Endothelial cell of umbilical vein (primary cell): ENCODE measurements at regions not wholly inside any gene's neighbourhood (a gene's known extent, or its start where the extent isn't known, plus 50 kb on each side); places are given as distances from the start of the nearest gene placed in this dataset.

ENCODE experiments used
- BruUV-seq: library from RNA; stranded (reverse); fragments of 400-500 nt; replicated peaks from 2 replicates; lab custom pipeline; 2021; lab: Mats Ljungman, UMichigan
- CTCF ChIA-PET: fragments of 300-600, 350-600 bp; sonication (Branson Sonifier 250); formaldehyde crosslinking; loops from one replicate; lab custom pipeline; 2021; ENCODE audit warnings: antibody characterized with exemption, inconsistent platforms; lab: Charles Lee
- POLR2A ChIA-PET: fragments of 300-600, 350-600 bp; sonication (Branson Sonifier 250); formaldehyde crosslinking; loops from one replicate; lab custom pipeline; 2021; ENCODE audit warnings: antibody characterized with exemption, inconsistent platforms; lab: Charles Lee
- DNase-seq: peaks from one replicate; pipeline ENCODE4 v3.0.0-alpha.2; 2011; ENCODE audit warnings: low read depth, low spot score
- FAIRE-seq: peaks from 2 replicates; lab custom pipeline; 2011; peaks lifted over from hg19 to GRCh38; lab: Jason Lieb, UNC
- H2AFZ ChIP-seq: 2 replicates; pipeline ENCODE4 v1.6.0; 2012; ENCODE audit warnings: low read depth, low read length, control low read depth, inconsistent platforms
- H3K27ac ChIP-seq: 2 replicates; pipeline ENCODE4 v1.5.1; 2011; ENCODE audit warnings: low read depth, mild to moderate bottlenecking, control low read depth, low read length, moderate library complexity; ENCODE audit not compliant: insufficient read depth
- H3K27me3 ChIP-seq, 2 experiments: 2 replicates each; pipeline versions ENCODE4 v1.6.0 to v1.6.1; 2011; ENCODE audit warnings: low read length in 2 of 2, mixed read lengths in 1 of 2; ENCODE audit not compliant: control insufficient read depth in 2 of 2, insufficient read depth in 2 of 2
- H3K36me3 ChIP-seq, 2 experiments: 2 replicates in 1 of 2; 3 replicates in 1 of 2; pipeline ENCODE4 v1.5.1; 2011; ENCODE audit warnings: low read length in 2 of 2, mild to moderate bottlenecking in 1 of 2, moderate library complexity in 1 of 2; ENCODE audit not compliant: control insufficient read depth in 2 of 2, insufficient read depth in 2 of 2; ENCODE audit errors: extremely low read depth in 1 of 2
- H3K4me1 ChIP-seq: 3 replicates; pipeline ENCODE4 v1.5.1; 2011; ENCODE audit warnings: mild to moderate bottlenecking, low read length; ENCODE audit not compliant: control insufficient read depth, insufficient read depth; ENCODE audit errors: extremely low read depth
- H3K4me2 ChIP-seq: 2 replicates; pipeline ENCODE4 v1.6.1; 2011; ENCODE audit warnings: low read length, control low read depth, mixed read lengths; ENCODE audit not compliant: insufficient read depth
- H3K4me3 ChIP-seq, 3 experiments: fragments of 200-600 bp in 1 of 3; sonication (generic), shearing (Covaris generic) in 1 of 3; replicated peaks in 1 of 3; 2 replicates each; pipeline ENCODE4 v1.5.1; 2011 to 2016; ENCODE audit warnings: control low read depth in 3 of 3, low read length in 3 of 3, mild to moderate bottlenecking in 2 of 3, inconsistent platforms in 1 of 3, low read depth in 1 of 3, moderate library complexity in 1 of 3; ENCODE audit not compliant: insufficient read depth in 1 of 3
- H3K79me2 ChIP-seq: 2 replicates; pipeline ENCODE4 v1.6.0; 2012; ENCODE audit warnings: low read length, inconsistent platforms; ENCODE audit not compliant: control insufficient read depth, insufficient read depth
- H3K9ac ChIP-seq: replicated peaks from 2 replicates; pipeline ENCODE3; 2011; ENCODE audit warnings: low read length, control low read depth; ENCODE audit not compliant: insufficient read depth; ENCODE audit errors: extremely low read depth
- H3K9me1 ChIP-seq: replicated peaks from 3 replicates; pipeline ENCODE4 v1.6.0; 2011; ENCODE audit warnings: mild to moderate bottlenecking, low read length; ENCODE audit not compliant: control insufficient read depth, insufficient read depth; ENCODE audit errors: extremely low read depth
- H3K9me3 ChIP-seq: replicated peaks from 2 replicates; pipeline ENCODE4 v1.5.1; 2012; ENCODE audit warnings: low read length, inconsistent platforms; ENCODE audit not compliant: control insufficient read depth, insufficient read depth
- H4K20me1 ChIP-seq: replicated peaks from 2 replicates; pipeline ENCODE3; 2011; ENCODE audit warnings: mild to moderate bottlenecking, low read length; ENCODE audit not compliant: control insufficient read depth, insufficient read depth; ENCODE audit errors: extremely low read depth
- FOS ChIP-seq: IDR thresholded peaks from 2 replicates; pipeline ENCODE4 v1.6.1; 2011; ENCODE audit warnings: mild to moderate bottlenecking, low read length, moderate library complexity, borderline replicate concordance; ENCODE audit not compliant: insufficient read depth
- JUN ChIP-seq: IDR thresholded peaks from 2 replicates; pipeline ENCODE4 v1.6.1; 2011; ENCODE audit warnings: borderline replicate concordance, low read depth; ENCODE audit not compliant: insufficient read length, insufficient read depth
- POLR2A ChIP-seq: IDR thresholded peaks from 2 replicates; pipeline ENCODE4 v1.6.1; 2012; ENCODE audit warnings: low read depth, mild to moderate bottlenecking, control low read depth, low read length
- dilution Hi-C: fragments of 300-500 bp; cut with MboI; formaldehyde crosslinking; loops from one replicate; pipeline ENCODE4 v1.15.0; 2019; ENCODE audit warnings: low sequenced_read_pairs; ENCODE audit not compliant: extremely low pct_ligation_motif_present
- intact Hi-C: fragments of 100-400 bp; cut with micrococcal nuclease; formaldehyde crosslinking; loops from one replicate; pipeline ENCODE4 v1.10.0; 2022
- TF ChIP-seq, protein P1 (sequence below), 2 donors: IDR thresholded peaks; 1 replicate in 1 of 2; 2 replicates in 1 of 2; pipeline ENCODE4 v1.5.1; 2011; ENCODE audit warnings: low read length in 2 of 2, mild to moderate bottlenecking in 2 of 2, moderate library complexity in 2 of 2, control low read depth in 1 of 2, inconsistent platforms in 1 of 2, low read depth in 1 of 2; ENCODE audit not compliant: insufficient read depth in 1 of 2; ENCODE audit errors: extremely low read depth in 1 of 2
- TF ChIP-seq, protein P2 (sequence below): IDR thresholded peaks from 2 replicates; pipeline ENCODE4 v1.6.1; 2011; ENCODE audit not compliant: insufficient read depth, insufficient read length

DNA sequence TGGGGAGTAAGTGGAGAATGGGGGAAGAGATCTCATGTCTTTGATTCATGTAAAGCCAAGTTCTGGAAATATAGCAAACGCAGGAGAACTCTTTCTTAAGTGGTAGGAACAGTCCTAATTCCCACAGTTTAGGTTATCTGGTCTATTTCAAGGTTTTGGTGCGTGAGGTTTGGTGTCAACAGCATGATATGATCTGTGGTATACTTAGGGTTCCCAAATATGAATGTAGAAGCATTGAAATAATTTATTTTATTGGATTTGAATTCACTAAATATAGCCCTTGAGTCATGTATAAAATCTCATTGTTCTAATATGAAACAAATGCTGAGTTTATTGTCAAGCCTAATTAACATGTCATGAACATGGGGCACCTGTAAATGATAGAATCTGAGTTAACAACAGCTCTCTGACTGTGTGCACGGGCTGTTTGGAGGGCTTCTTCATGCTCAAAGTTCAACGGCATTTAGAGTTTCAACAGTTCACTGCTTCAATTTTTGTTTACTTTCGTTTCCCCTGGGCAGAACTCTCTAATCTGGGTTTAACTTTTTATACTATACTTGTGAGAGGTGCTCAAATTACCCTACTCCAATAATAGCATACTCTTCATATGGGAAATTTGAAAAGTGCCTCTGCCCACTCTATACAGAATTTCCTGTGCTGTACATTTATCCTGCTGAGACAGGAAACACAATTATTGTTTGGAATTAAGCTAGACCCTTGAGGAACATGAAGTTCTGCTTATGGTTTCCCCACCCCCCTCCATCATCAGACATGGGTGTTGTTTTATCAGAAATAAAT lies 236.3 kb upstream of the ZNF217 start:
- Histone ChIP-seq H3K79me2 (no peaks in the 10 kb centered on the region), H3K27ac (peak overlapping the region; percentile 100), H4K20me1 (no peaks in the 10 kb centered on the region), H3K4me3 (peak overlapping the region in 1 of 3 experiments; percentile 30), H2AFZ (peak overlapping the region; percentile 71), H3K9me3 (no peaks in the 10 kb centered on the region), H3K27me3 (no peaks in the 10 kb centered on the region), H3K4me2 (peak overlapping the region; percentile 98), H3K36me3 (no peaks in the 10 kb centered on the region), H3K9me1 (no peaks in the 10 kb centered on the region), H3K4me1 (peaks cover 35% of the 10 kb centered on the region), H3K9ac (peak overlapping the region; percentile 98)
- peak; percentile 65 for DNase-seq
- intact Hi-C loops: loop anchor here (2.0 to 5.0 kb wide), 2 partner anchors 153 to 187 kb away; no protein-coding TSS in a partner anchor
- dilution Hi-C loops: no loop called here
- ChIA-PET CTCF (interaction anchor here (0.5 to 1.5 kb wide), 5 partner anchors 36 to 549 kb away, joined by 3 to 9 read pairs (median 4); no protein-coding TSS in a partner anchor), POLR2A (no interaction called here)
- no peak for TF ChIP-seq JUN
- TF ChIP-seq, protein P1, sequence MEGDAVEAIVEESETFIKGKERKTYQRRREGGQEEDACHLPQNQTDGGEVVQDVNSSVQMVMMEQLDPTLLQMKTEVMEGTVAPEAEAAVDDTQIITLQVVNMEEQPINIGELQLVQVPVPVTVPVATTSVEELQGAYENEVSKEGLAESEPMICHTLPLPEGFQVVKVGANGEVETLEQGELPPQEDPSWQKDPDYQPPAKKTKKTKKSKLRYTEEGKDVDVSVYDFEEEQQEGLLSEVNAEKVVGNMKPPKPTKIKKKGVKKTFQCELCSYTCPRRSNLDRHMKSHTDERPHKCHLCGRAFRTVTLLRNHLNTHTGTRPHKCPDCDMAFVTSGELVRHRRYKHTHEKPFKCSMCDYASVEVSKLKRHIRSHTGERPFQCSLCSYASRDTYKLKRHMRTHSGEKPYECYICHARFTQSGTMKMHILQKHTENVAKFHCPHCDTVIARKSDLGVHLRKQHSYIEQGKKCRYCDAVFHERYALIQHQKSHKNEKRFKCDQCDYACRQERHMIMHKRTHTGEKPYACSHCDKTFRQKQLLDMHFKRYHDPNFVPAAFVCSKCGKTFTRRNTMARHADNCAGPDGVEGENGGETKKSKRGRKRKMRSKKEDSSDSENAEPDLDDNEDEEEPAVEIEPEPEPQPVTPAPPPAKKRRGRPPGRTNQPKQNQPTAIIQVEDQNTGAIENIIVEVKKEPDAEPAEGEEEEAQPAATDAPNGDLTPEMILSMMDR (IDR thresholded peaks at IDR 0.05; ENCODE audit: extremely low read depth in 1 of 2, insufficient read depth in 1 of 2, low read depth in 1 of 2, low read length in 2 of 2): no peak
- TF ChIP-seq FOS: no peak
- TF ChIP-seq, protein P2, sequence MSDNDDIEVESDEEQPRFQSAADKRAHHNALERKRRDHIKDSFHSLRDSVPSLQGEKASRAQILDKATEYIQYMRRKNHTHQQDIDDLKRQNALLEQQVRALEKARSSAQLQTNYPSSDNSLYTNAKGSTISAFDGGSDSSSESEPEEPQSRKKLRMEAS: no peak
- TF ChIP-seq POLR2A: no peak
- peak; percentile 77 for FAIRE-seq
- no TSS peak for BruUV-seq
